H9 (cell line): ENCODE measurements at regions not wholly inside any gene's neighbourhood (a gene's known extent, or its start where the extent isn't known, plus 50 kb on each side); places are given as distances from the start of the nearest gene placed in this dataset.

Source experiments
- DNase-seq: peaks from one replicate; pipeline ENCODE4 v3.0.0-alpha.2; 2017
- H2AFZ ChIP-seq: one replicate; pipeline ENCODE4 v1.6.1; 2013; ENCODE audit warnings: mild to moderate bottlenecking, low read length, control low read depth, moderate library complexity
- H2AK5ac ChIP-seq: 2 replicates; pipeline ENCODE4 v1.6.1; 2013; ENCODE audit warnings: low read length, control low read depth, mixed read lengths; ENCODE audit not compliant: insufficient read length
- H2BK120ac ChIP-seq: one replicate; pipeline ENCODE4 v1.6.1; 2013; ENCODE audit warnings: low read depth, mild to moderate bottlenecking, low read length, control low read depth, inconsistent platforms; ENCODE audit not compliant: poor library complexity, severe bottlenecking
- H2BK12ac ChIP-seq: 2 replicates; pipeline ENCODE4 v1.6.1; 2013; ENCODE audit warnings: low read length, control low read depth, mixed read lengths, low read depth; ENCODE audit not compliant: insufficient read length
- H2BK15ac ChIP-seq: 2 replicates; pipeline ENCODE4 v1.6.1; 2013; ENCODE audit warnings: low read depth, low read length, control low read depth
- H2BK20ac ChIP-seq: one replicate; pipeline ENCODE4 v1.6.1; 2013; ENCODE audit warnings: low read depth, mild to moderate bottlenecking, low read length, control low read depth, inconsistent platforms; ENCODE audit not compliant: poor library complexity, severe bottlenecking
- H2BK5ac ChIP-seq: 2 replicates; pipeline ENCODE4 v1.6.1; 2013; ENCODE audit warnings: low read length, control low read depth, mixed read lengths; ENCODE audit not compliant: insufficient read length
- H3K14ac ChIP-seq: 2 replicates; pipeline ENCODE4 v1.6.1; 2013; ENCODE audit warnings: low read length, control low read depth; ENCODE audit not compliant: insufficient read depth
- H3K18ac ChIP-seq: 2 replicates; pipeline ENCODE4 v1.6.1; 2013; ENCODE audit warnings: low read depth, mild to moderate bottlenecking, mixed read lengths, low read length, control low read depth; ENCODE audit not compliant: insufficient read length
- H3K23ac ChIP-seq: 2 replicates; pipeline ENCODE4 v1.6.1; 2013; ENCODE audit warnings: low read length, control low read depth, mixed read lengths, low read depth; ENCODE audit not compliant: insufficient read length
- H3K23me2 ChIP-seq: 2 replicates; pipeline ENCODE4 v1.6.1; 2013; ENCODE audit warnings: low read depth, mild to moderate bottlenecking, mixed read lengths, low read length, control low read depth; ENCODE audit not compliant: insufficient read length, poor library complexity, severe bottlenecking
- H3K27ac ChIP-seq: 2 replicates; pipeline ENCODE4 v1.5.1; 2013; ENCODE audit warnings: low read length, control low read depth, mixed read lengths, low read depth; ENCODE audit not compliant: insufficient read length
- H3K27me3 ChIP-seq: 2 replicates; pipeline ENCODE4 v1.6.1; 2013; ENCODE audit warnings: low read length, control low read depth, inconsistent platforms; ENCODE audit not compliant: insufficient read depth
- H3K4ac ChIP-seq: 2 replicates; pipeline ENCODE4 v1.6.1; 2013; ENCODE audit warnings: low read depth, mild to moderate bottlenecking, control low read depth, inconsistent platforms, low read length, moderate library complexity
- H3K4me1 ChIP-seq: 2 replicates; pipeline ENCODE4 v1.6.1; 2013; ENCODE audit warnings: low read length, control low read depth, inconsistent platforms; ENCODE audit not compliant: insufficient read depth
- H3K4me2 ChIP-seq: 2 replicates; pipeline ENCODE4 v1.6.1; 2013; ENCODE audit warnings: low read length, control low read depth, mixed read lengths; ENCODE audit not compliant: insufficient read length, insufficient read depth
- H3K56ac ChIP-seq: 2 replicates; pipeline ENCODE4 v1.6.1; 2013; ENCODE audit warnings: low read depth, mild to moderate bottlenecking, mixed read lengths, low read length, control low read depth; ENCODE audit not compliant: insufficient read length
- H3K79me1 ChIP-seq: 2 replicates; pipeline ENCODE4 v1.6.1; 2013; ENCODE audit warnings: low read depth, mild to moderate bottlenecking, moderate library complexity, low read length, control low read depth, inconsistent platforms; ENCODE audit not compliant: insufficient read depth, poor library complexity, severe bottlenecking
- H3K79me2 ChIP-seq: 2 replicates; pipeline ENCODE4 v1.6.1; 2013; ENCODE audit warnings: low read length, control low read depth, inconsistent platforms; ENCODE audit not compliant: insufficient read depth
- H3K9ac ChIP-seq: 2 replicates; pipeline ENCODE4 v1.6.1; 2013; ENCODE audit warnings: low read length, control low read depth, mixed read lengths; ENCODE audit not compliant: insufficient read length; ENCODE audit errors: extremely low read depth
- H3K9me3 ChIP-seq: one replicate; pipeline ENCODE4 v1.6.1; 2013; ENCODE audit warnings: low read depth, low read length, inconsistent platforms; ENCODE audit not compliant: control insufficient read depth
- H3T11ph ChIP-seq: one replicate; pipeline ENCODE4 v1.6.1; 2013; ENCODE audit warnings: mild to moderate bottlenecking, low read length, control low read depth, inconsistent platforms
- H4K20me1 ChIP-seq: one replicate; pipeline ENCODE4 v1.6.1; 2013; ENCODE audit not compliant: control insufficient read depth, insufficient read length, insufficient read depth
- H4K5ac ChIP-seq: 2 replicates; pipeline ENCODE4 v1.6.1; 2013; ENCODE audit warnings: low read depth, mild to moderate bottlenecking, mixed read lengths, low read length, control low read depth; ENCODE audit not compliant: insufficient read length
- H4K8ac ChIP-seq: replicated peaks from 2 replicates; pipeline ENCODE4 v1.6.1; 2013; ENCODE audit warnings: low read length, control low read depth, mixed read lengths, low read depth; ENCODE audit not compliant: insufficient read length
- H4K91ac ChIP-seq: 2 replicates; pipeline ENCODE4 v1.6.1; 2013; ENCODE audit warnings: low read depth, mild to moderate bottlenecking, moderate library complexity, mixed read lengths, low read length, control low read depth; ENCODE audit not compliant: insufficient read length
- H3K27ac Mint-ChIP-seq, 3 experiments: 2 replicates in 2 of 3; 3 replicates in 1 of 3; pipeline ENCODE4 v1.8.0; 2020 to 2021; ENCODE audit warnings: mixed read lengths in 3 of 3, mild to moderate bottlenecking in 1 of 3, moderate library complexity in 1 of 3
- H3K27me3 Mint-ChIP-seq: 2 replicates; pipeline ENCODE4 v1.8.0; 2021; ENCODE audit warnings: low read depth, mild to moderate bottlenecking, moderate library complexity, mixed read lengths
- H3K36me3 Mint-ChIP-seq, 3 experiments: 2 replicates in 2 of 3; 3 replicates in 1 of 3; pipeline ENCODE4 v1.8.0; 2020 to 2021; ENCODE audit warnings: low read depth in 3 of 3, mixed read lengths in 3 of 3; ENCODE audit not compliant: insufficient read depth in 1 of 3
- H3K4me1 Mint-ChIP-seq, 2 experiments: 2 replicates each; pipeline ENCODE4 v1.8.0; 2020; ENCODE audit warnings: mixed read lengths in 2 of 2
- H3K4me3 Mint-ChIP-seq, 2 experiments: 2 replicates in 1 of 2; 3 replicates in 1 of 2; pipeline ENCODE4 v1.8.0; 2020 to 2021; ENCODE audit warnings: mild to moderate bottlenecking in 2 of 2, mixed read lengths in 2 of 2, moderate library complexity in 1 of 2
- H3K9me3 Mint-ChIP-seq, 2 experiments: 2 replicates in 1 of 2; 3 replicates in 1 of 2; pipeline ENCODE4 v1.8.0; 2020; ENCODE audit warnings: mild to moderate bottlenecking in 2 of 2, mixed read lengths in 2 of 2, moderate library complexity in 1 of 2
- CTCF ChIP-seq: fragments of 200-600 bp; sonication (generic); conservative IDR thresholded peaks from 3 replicates; pipeline ENCODE4 v1.8.0; 2021; ENCODE audit warnings: antibody characterized with exemption, mild to moderate bottlenecking
- WGBS: extraction: QIAGEN DNeasy Blood & Tissue Kit; methylation state at CpG from one replicate; pipeline ENCODE4 v1.1.7; 2013; ENCODE audit warnings: missing lambda C conversion rate, low lambda C conversion rate, mixed read lengths; ENCODE audit not compliant: insufficient read length; ENCODE audit errors: extremely low coverage; 5-methylcytosine and 5-hydroxymethylcytosine counted together

- Histone ChIP-seq H3K27ac (no peak overlapping the region), H4K20me1 (no peaks in the 10 kb centered on the region), H3K23me2 (no peaks in the 10 kb centered on the region), H2AK5ac (no peak overlapping the region), H3K56ac (no peak overlapping the region), H3K27me3 (no peaks in the 10 kb centered on the region), H4K8ac (no peak overlapping the region), H3K4me2 (no peak overlapping the region), H4K91ac (no peak overlapping the region), H3T11ph (no peak overlapping the region), H3K4ac (no peak overlapping the region), H2BK5ac (no peak overlapping the region), H2BK20ac (no peak overlapping the region), H2BK12ac (no peak overlapping the region), H3K79me1 (no peaks in the 10 kb centered on the region), H3K14ac (no peak overlapping the region), H3K23ac (no peak overlapping the region), H3K18ac (no peak overlapping the region), H3K9me3 (no peaks in the 10 kb centered on the region), H2BK15ac (no peak overlapping the region), H3K9ac (no peak overlapping the region), H2AFZ (no peak overlapping the region), H4K5ac (no peak overlapping the region), H3K4me1 (no peaks in the 10 kb centered on the region), H3K79me2 (no peaks in the 10 kb centered on the region), H2BK120ac (no peak overlapping the region)
- H3K9me3 Mint-ChIP-seq, result no peaks in the 10 kb centered on the region; a peak in 1 of 5 replicates
- no peak overlapping the region for H3K4me3 Mint-ChIP-seq
- H3K36me3 Mint-ChIP-seq, result no peaks in the 10 kb centered on the region
- DNase-seq, result no peak
- no CpG with 5 or more reads among the region's 1 CpG for WGBS
- no peaks in the 10 kb centered on the region for H3K27me3 Mint-ChIP-seq
- TF ChIP-seq CTCF, result no peak
- no peaks in the 10 kb centered on the region for H3K4me1 Mint-ChIP-seq
- H3K27ac Mint-ChIP-seq, result no peak overlapping the region
Measured at GRCh38 chr3:154977666-154978065, 102.5 kb upstream of the MME start.
